HCT116 (cell line): ENCODE measurements at regions not wholly inside any gene's neighbourhood (a gene's known extent, or its start where the extent isn't known, plus 50 kb on each side); places are given as distances from the start of the nearest gene placed in this dataset.

ENCODE experiments used
- ATAC-seq: fragments of 200-7000 bp; cut with Tn5 transposase; 2 replicates; pipeline ENCODE4 v1.9.1; 2020; ENCODE audit warnings: mild to moderate bottlenecking, moderate library complexity
- BruUV-seq: library from RNA; stranded (reverse); fragments of 400-500 nt; replicated peaks from 2 replicates; lab custom pipeline; 2021; lab: Mats Ljungman, UMichigan
- CTCF ChIA-PET: fragments of 300-600 bp; sonication (Branson Sonifier 250); formaldehyde crosslinking; loops from one replicate; lab custom pipeline; 2021; ENCODE audit warnings: antibody characterized with exemption; lab: Charles Lee
- POLR2A ChIA-PET: fragments of 300-600, 350-600 bp; sonication (Branson Sonifier 250); formaldehyde crosslinking; loops from one replicate; lab custom pipeline; 2021; ENCODE audit warnings: antibody characterized with exemption; lab: Charles Lee
- RAD21 ChIA-PET, 2 experiments: fragments of 300-600 bp; sonication (Branson Sonifier 250); formaldehyde crosslinking; loops; one replicate each; lab custom pipeline; 2023; ENCODE audit warnings: low total read pairs in 2 of 2; ENCODE audit not compliant: uncharacterized antibody in 2 of 2, unreplicated experiment in 2 of 2, low non-redundant PET in 1 of 2; lab: Charles Lee
- DNase-seq: peaks from one replicate; pipeline ENCODE4 v3.0.0-alpha.2; 2010; ENCODE audit warnings: low read depth, low spot score
- H2AFZ ChIP-seq: fragments of 200-600 bp; shearing (Covaris generic), sonication (generic); 2 replicates; pipeline ENCODE4 v1.6.1; 2017; ENCODE audit warnings: low read depth, mixed run types, mixed read lengths, antibody characterized with exemption, low read length; ENCODE audit not compliant: poor library complexity, severe bottlenecking
- H3K27ac ChIP-seq: 2 replicates; pipeline ENCODE4 v1.5.1; 2012; ENCODE audit warnings: low read depth, low read length
- H3K27me3 ChIP-seq: fragments of 200-600 bp; sonication (generic); 2 replicates; pipeline ENCODE4 v1.6.1; 2016; ENCODE audit warnings: mixed run types, low read length, mixed read lengths; ENCODE audit not compliant: insufficient read depth
- H3K36me3 ChIP-seq, 2 experiments: fragments of 200-500 bp in 1 of 2; fragments of 200-600 bp in 1 of 2; sonication (Bioruptor generic) in 1 of 2; sonication (generic) in 1 of 2; 2 replicates each; pipeline versions ENCODE4 v1.5.1 to v1.6.1; 2014 to 2016; ENCODE audit warnings: low read length in 2 of 2, inconsistent platforms in 1 of 2, mixed read lengths in 1 of 2, mixed run types in 1 of 2; ENCODE audit not compliant: insufficient read depth in 2 of 2, control insufficient read depth in 1 of 2
- H3K4me1 ChIP-seq, 2 experiments: fragments of 200-600 bp in 1 of 2; sonication (generic) in 1 of 2; 2 replicates each; pipeline versions ENCODE4 v1.5.1 to v1.6.1; 2012 to 2017; ENCODE audit warnings: low read length in 2 of 2, inconsistent platforms in 1 of 2, mild to moderate bottlenecking in 1 of 2, mixed read lengths in 1 of 2, mixed run types in 1 of 2, moderate library complexity in 1 of 2; ENCODE audit not compliant: insufficient read depth in 2 of 2, control insufficient read depth in 1 of 2
- H3K4me2 ChIP-seq: fragments of 200-600 bp; sonication (generic); 2 replicates; pipeline ENCODE4 v1.6.1; 2017; ENCODE audit warnings: mixed run types, low read length, mixed read lengths
- H3K4me3 ChIP-seq, 2 experiments: fragments of 200-600 bp in 1 of 2; sonication (generic) in 1 of 2; replicated peaks in 1 of 2; 2 replicates each; pipeline ENCODE4 v1.5.1; 2011 to 2016; ENCODE audit warnings: low read length in 2 of 2, control low read depth in 1 of 2, low read depth in 1 of 2, mild to moderate bottlenecking in 1 of 2, mixed read lengths in 1 of 2, mixed run types in 1 of 2
- H3K79me2 ChIP-seq: fragments of 200-600 bp; sonication (generic); 2 replicates; pipeline ENCODE4 v1.6.1; 2017; ENCODE audit warnings: mild to moderate bottlenecking, mixed run types, low read length, moderate library complexity, mixed read lengths; ENCODE audit not compliant: insufficient read depth
- H3K9ac ChIP-seq: fragments of 200-600 bp; sonication (generic); 2 replicates; pipeline ENCODE4 v1.6.1; 2016; ENCODE audit warnings: low read length, mixed read lengths
- H3K9me2 ChIP-seq: fragments of 200-600 bp; sonication (generic), shearing (Covaris generic); 2 replicates; pipeline ENCODE4 v1.6.1; 2017; ENCODE audit warnings: mixed run types, mild to moderate bottlenecking, moderate library complexity; ENCODE audit not compliant: insufficient read depth
- H3K9me3 ChIP-seq, 2 experiments: fragments of 200-500 bp in 1 of 2; fragments of 200-600 bp in 1 of 2; sonication (Bioruptor generic) in 1 of 2; sonication (generic) in 1 of 2; 2 replicates each; pipeline ENCODE4 v1.6.1; 2014 to 2017; ENCODE audit warnings: low read length in 2 of 2, mixed read lengths in 2 of 2, inconsistent platforms in 1 of 2, low read depth in 1 of 2, mild to moderate bottlenecking in 1 of 2, mixed run types in 1 of 2, moderate library complexity in 1 of 2; ENCODE audit not compliant: control insufficient read depth in 1 of 2, insufficient read depth in 1 of 2
- H4K20me1 ChIP-seq: fragments of 200-600 bp; sonication (generic), shearing (Covaris generic); 2 replicates; pipeline ENCODE4 v1.6.1; 2017; ENCODE audit warnings: mixed run types, mild to moderate bottlenecking, moderate library complexity; ENCODE audit not compliant: insufficient read depth
- ATF3 ChIP-seq: IDR thresholded peaks from 2 replicates; pipeline ENCODE4 v1.6.1; 2012
- CTCF ChIP-seq, 3 experiments: fragments of 200-600 bp in 1 of 3; sonication (generic) in 1 of 3; IDR thresholded peaks in 2 of 3; conservative IDR thresholded peaks in 1 of 3; 2 replicates each; pipeline ENCODE4 v1.5.1; 2012 to 2017; ENCODE audit warnings: low read depth in 2 of 3, low read length in 2 of 3, antibody characterized with exemption in 1 of 3, borderline replicate concordance in 1 of 3, control low read depth in 1 of 3, mild to moderate bottlenecking in 1 of 3, mixed read lengths in 1 of 3, mixed run types in 1 of 3, moderate library complexity in 1 of 3; ENCODE audit not compliant: insufficient read depth in 1 of 3
- EZH2phosphoT487 ChIP-seq: fragments of 200-600 bp; IDR thresholded peaks from 2 replicates; pipeline ENCODE4 v1.6.1; 2018; ENCODE audit warnings: antibody characterized with exemption, borderline replicate concordance
- intact Hi-C: fragments of 100-400 bp; cut with micrococcal nuclease; formaldehyde crosslinking; loops from 2 replicates; pipeline ENCODE4 v1.10.0; 2022

- ATAC-seq: no peak
- CTCF ChIA-PET: no interaction called here
- no TSS peak for BruUV-seq
Measured at GRCh38 chr2:19146867-19147266, 211.6 kb downstream of the OSR1 start.

More at GRCh38 chr2:19146867-19147266, 211.6 kb downstream of the OSR1 start:
- Histone ChIP-seq H3K4me1 (peaks cover 0 to under 1% of the 10 kb centered on the region in 2 experiments; a peak in 1 of 4 replicates), H3K79me2 (no peaks in the 10 kb centered on the region), H3K36me3 (no peaks in the 10 kb centered on the region), H3K27me3 (no peaks in the 10 kb centered on the region), H4K20me1 (no peaks in the 10 kb centered on the region), H2AFZ (no peak overlapping the region), H3K27ac (no peak overlapping the region), H3K4me3 (no peak overlapping the region), H3K9me3 (no peaks in the 10 kb centered on the region; a peak in 1 of 4 replicates), H3K4me2 (no peak overlapping the region), H3K9me2 (no peaks in the 10 kb centered on the region), H3K9ac (no peak overlapping the region)
- no peak for DNase-seq
- TF ChIP-seq EZH2phosphoT487 (no peak), ATF3 (no peak), CTCF (IDR thresholded peaks at IDR 0.05 in 2 of 3, conservative IDR thresholded peaks at IDR 0.05 in 1 of 3; ENCODE audit: borderline replicate concordance in 1 of 3, insufficient read depth in 1 of 3, low read depth in 2 of 3, low read length in 2 of 3) (no peak)
- intact Hi-C loops: no loop called here
- RAD21 ChIA-PET: no interaction called here
- POLR2A ChIA-PET: no interaction called here
